ENCODE measurements at regions not wholly inside any gene's neighbourhood (a gene's known extent, or its start where the extent isn't known, plus 50 kb on each side); places are given as distances from the start of the nearest gene placed in this dataset.

DNA sequence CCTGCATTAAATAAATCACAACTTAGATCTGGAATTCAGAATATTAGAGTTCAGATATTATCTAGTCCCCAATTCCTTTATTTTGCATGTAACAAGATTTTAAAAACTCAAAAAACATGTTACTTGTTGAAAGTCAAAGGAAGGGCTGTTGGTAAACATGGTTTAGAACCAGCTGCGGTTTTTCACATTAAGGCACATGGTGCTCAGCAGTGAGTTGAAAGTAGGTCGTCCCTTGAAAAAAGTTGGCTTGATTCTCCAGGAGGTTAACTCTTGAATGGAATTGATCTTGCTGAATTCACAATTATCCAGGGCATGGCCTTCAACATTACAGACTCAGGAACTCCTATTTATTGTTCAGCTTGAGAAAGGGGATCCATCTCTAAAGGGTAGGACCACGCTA, 277.1 kb upstream of the DUSP10 start:
- H3K79me2 ChIP-seq (ENCODE audit: control insufficient read depth, insufficient read depth, low read length, poor library complexity): no peaks in the 10 kb centered on the region
- H3K4me1 ChIP-seq (ENCODE audit: control insufficient read depth in 1 of 2, insufficient read depth in 2 of 2, low read length in 2 of 2): no peaks in the 10 kb centered on the region
- H4K8ac ChIP-seq (ENCODE audit: low read depth, low read length): no peak overlapping the region
- H3K79me1 ChIP-seq (ENCODE audit: low read length): no peaks in the 10 kb centered on the region
- no peaks in the 10 kb centered on the region for H3K36me3 ChIP-seq (ENCODE audit: control insufficient read depth in 1 of 2, insufficient read depth in 2 of 2, low read length in 2 of 2)
- H3K14ac ChIP-seq (ENCODE audit: low read length): no peak overlapping the region
- H3K4me3 ChIP-seq (ENCODE audit: low read depth, low read length): no peak overlapping the region
- no peak overlapping the region for H3K27ac ChIP-seq (ENCODE audit: low read depth, low read length)
- H3K9ac ChIP-seq (ENCODE audit: low read length): no peak overlapping the region
- DNase-seq: no peak
- H2BK5ac ChIP-seq (ENCODE audit: low read depth, low read length, poor library complexity): no peak overlapping the region
- H2AFZ ChIP-seq (ENCODE audit: insufficient read depth, low read length, poor library complexity): no peak overlapping the region
- H3K9me3 ChIP-seq (ENCODE audit: insufficient read depth, low read depth, low read length): no peaks in the 10 kb centered on the region
- no peak overlapping the region for H3K18ac ChIP-seq (ENCODE audit: low read length)
- H2AK5ac ChIP-seq (ENCODE audit: low read length): no peak overlapping the region
- H2BK120ac ChIP-seq (ENCODE audit: insufficient read depth, low read length, poor library complexity): no peak overlapping the region
- H3K4ac ChIP-seq (ENCODE audit: low read depth, low read length): no peak overlapping the region
- H3K27me3 ChIP-seq (ENCODE audit: insufficient read depth, low read length): no peaks in the 10 kb centered on the region
- no CpG with 5 or more reads among the region's 3 CpGs for WGBS (ENCODE audit: extremely low coverage, insufficient coverage, insufficient read length)
- no peak overlapping the region for H2BK12ac ChIP-seq (ENCODE audit: low read length)
- no peak overlapping the region for H3K23ac ChIP-seq (ENCODE audit: low read length)
- H3K4me2 ChIP-seq (ENCODE audit: low read length): no peak overlapping the region
- H4K91ac ChIP-seq (ENCODE audit: low read depth, low read length): no peak overlapping the region
- no peak overlapping the region for H4K12ac ChIP-seq (ENCODE audit: low read depth, low read length)

DNA sequence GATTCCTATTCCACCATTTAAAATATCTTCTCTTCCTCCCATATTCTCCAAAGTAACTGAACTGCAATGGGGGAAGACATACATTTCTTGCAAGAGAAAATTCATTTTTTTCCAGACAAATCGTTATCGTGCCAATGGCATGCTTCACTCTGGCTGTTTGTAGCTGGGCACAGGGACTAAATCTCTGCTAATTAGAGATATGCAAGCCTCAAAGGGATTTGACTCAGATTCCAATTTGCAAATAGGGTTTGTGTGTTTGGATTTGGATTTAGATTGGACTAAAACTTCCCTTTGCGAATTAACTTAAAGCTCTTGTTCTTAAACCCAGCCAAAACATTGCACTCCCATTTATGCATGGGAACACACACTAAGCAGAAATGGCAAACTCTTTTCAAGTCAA, 276.2 kb upstream of the DUSP10 start:
- H3K4ac ChIP-seq (ENCODE audit: low read depth, low read length): no peak overlapping the region
- no peak overlapping the region for H3K4me2 ChIP-seq (ENCODE audit: low read length)
- no peak overlapping the region for H3K27ac ChIP-seq (ENCODE audit: low read depth, low read length)
- no peak overlapping the region for H2BK120ac ChIP-seq (ENCODE audit: insufficient read depth, low read length, poor library complexity)
- H3K14ac ChIP-seq (ENCODE audit: low read length): no peak overlapping the region
- no peak overlapping the region for H3K18ac ChIP-seq (ENCODE audit: low read length)
- no peak for DNase-seq
- no peak overlapping the region for H4K12ac ChIP-seq (ENCODE audit: low read depth, low read length)
- H4K8ac ChIP-seq (ENCODE audit: low read depth, low read length): no peak overlapping the region
- H3K4me3 ChIP-seq (ENCODE audit: low read depth, low read length): no peak overlapping the region
- no peaks in the 10 kb centered on the region for H3K79me1 ChIP-seq (ENCODE audit: low read length)
- H3K9me3 ChIP-seq (ENCODE audit: insufficient read depth, low read depth, low read length): no peaks in the 10 kb centered on the region
- no peaks in the 10 kb centered on the region for H3K4me1 ChIP-seq (ENCODE audit: control insufficient read depth in 1 of 2, insufficient read depth in 2 of 2, low read length in 2 of 2)
- no peak overlapping the region for H2AFZ ChIP-seq (ENCODE audit: insufficient read depth, low read length, poor library complexity)
- WGBS (ENCODE audit: extremely low coverage, insufficient coverage, insufficient read length): no CpG with 5 or more reads among the region's 3 CpGs
- no peaks in the 10 kb centered on the region for H3K27me3 ChIP-seq (ENCODE audit: insufficient read depth, low read length)
- H3K79me2 ChIP-seq (ENCODE audit: control insufficient read depth, insufficient read depth, low read length, poor library complexity): no peaks in the 10 kb centered on the region
- H4K91ac ChIP-seq (ENCODE audit: low read depth, low read length): no peak overlapping the region
- no peak overlapping the region for H3K23ac ChIP-seq (ENCODE audit: low read length)
- H2AK5ac ChIP-seq (ENCODE audit: low read length): no peak overlapping the region
- H2BK5ac ChIP-seq (ENCODE audit: low read depth, low read length, poor library complexity): no peak overlapping the region
- no peak overlapping the region for H2BK12ac ChIP-seq (ENCODE audit: low read length)
- no peak overlapping the region for H3K9ac ChIP-seq (ENCODE audit: low read length)
- no peaks in the 10 kb centered on the region for H3K36me3 ChIP-seq (ENCODE audit: control insufficient read depth in 1 of 2, insufficient read depth in 2 of 2, low read length in 2 of 2)

DNA sequence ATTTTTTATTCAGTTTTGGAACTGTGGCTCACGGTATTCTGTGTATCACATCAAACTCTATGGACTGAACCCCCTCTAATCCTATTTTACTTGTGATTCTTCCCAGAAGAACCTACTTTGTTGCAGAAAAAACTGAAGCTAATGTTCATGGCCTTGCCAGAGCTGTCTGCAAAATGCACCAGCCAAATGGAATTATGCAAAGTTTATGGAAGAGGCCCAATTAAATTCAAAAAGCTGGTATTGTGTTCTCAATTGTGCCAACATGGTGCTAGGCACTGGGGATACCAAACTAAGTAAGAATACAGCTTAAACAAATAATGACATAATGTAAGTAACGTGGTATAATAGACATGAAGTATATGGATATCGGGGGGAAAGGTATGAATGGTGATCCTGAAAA, 273.8 kb upstream of the DUSP10 start:
- Histone ChIP-seq H3K9ac (ENCODE audit: low read length) (no peak overlapping the region), H3K79me1 (ENCODE audit: low read length) (no peaks in the 10 kb centered on the region), H3K4me2 (ENCODE audit: low read length) (no peak overlapping the region), H3K27me3 (ENCODE audit: insufficient read depth, low read length) (no peaks in the 10 kb centered on the region), H3K9me3 (ENCODE audit: insufficient read depth, low read depth, low read length) (peaks cover 1% of the 10 kb centered on the region), H4K12ac (ENCODE audit: low read depth, low read length) (no peak overlapping the region), H3K79me2 (ENCODE audit: control insufficient read depth, insufficient read depth, low read length, poor library complexity) (no peaks in the 10 kb centered on the region), H3K23ac (ENCODE audit: low read length) (no peak overlapping the region), H3K18ac (ENCODE audit: low read length) (no peak overlapping the region), H3K14ac (ENCODE audit: low read length) (no peak overlapping the region), H2BK5ac (ENCODE audit: low read depth, low read length, poor library complexity) (no peak overlapping the region), H3K4ac (ENCODE audit: low read depth, low read length) (no peak overlapping the region), H2BK12ac (ENCODE audit: low read length) (no peak overlapping the region), H3K4me3 (ENCODE audit: low read depth, low read length) (no peak overlapping the region), H4K91ac (ENCODE audit: low read depth, low read length) (no peak overlapping the region), H4K8ac (ENCODE audit: low read depth, low read length) (no peak overlapping the region), H2AFZ (ENCODE audit: insufficient read depth, low read length, poor library complexity) (no peak overlapping the region), H3K36me3 (ENCODE audit: control insufficient read depth in 1 of 2, insufficient read depth in 2 of 2, low read length in 2 of 2) (peaks cover 0 to 3% of the 10 kb centered on the region in 2 experiments), H3K27ac (ENCODE audit: low read depth, low read length) (no peak overlapping the region), H3K4me1 (ENCODE audit: control insufficient read depth in 1 of 2, insufficient read depth in 2 of 2, low read length in 2 of 2) (no peaks in the 10 kb centered on the region), H2BK120ac (ENCODE audit: insufficient read depth, low read length, poor library complexity) (no peak overlapping the region), H2AK5ac (ENCODE audit: low read length) (no peak overlapping the region)
- DNase-seq: no peak
- WGBS (ENCODE audit: extremely low coverage, insufficient coverage, insufficient read length): 100% methylated on average over 2 of the region's 3 CpGs

DNA sequence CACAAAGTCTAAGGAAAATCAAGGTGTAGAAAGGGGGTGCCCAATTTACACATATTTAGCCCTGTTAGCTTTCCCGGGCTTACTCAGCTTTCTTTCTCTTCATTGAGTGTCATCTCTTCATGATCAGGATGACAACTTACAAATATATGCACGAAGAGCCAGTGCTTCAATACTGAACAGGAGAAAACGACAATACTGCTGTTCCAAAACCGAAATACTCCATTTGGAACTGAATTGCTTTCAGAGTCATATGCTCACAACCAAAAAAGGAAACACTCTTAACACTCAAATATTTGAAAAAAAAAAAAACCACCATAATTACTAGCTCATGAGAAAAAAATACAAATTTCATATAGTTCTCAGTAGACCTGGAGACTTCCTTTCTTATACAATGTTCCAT, 272.1 kb upstream of the DUSP10 start:
- no peak overlapping the region for H4K12ac ChIP-seq (ENCODE audit: low read depth, low read length)
- H3K14ac ChIP-seq (ENCODE audit: low read length): no peak overlapping the region
- H3K79me2 ChIP-seq (ENCODE audit: control insufficient read depth, insufficient read depth, low read length, poor library complexity): no peaks in the 10 kb centered on the region
- no peak overlapping the region for H3K4me2 ChIP-seq (ENCODE audit: low read length)
- no peak overlapping the region for H3K4ac ChIP-seq (ENCODE audit: low read depth, low read length)
- no peaks in the 10 kb centered on the region for H3K4me1 ChIP-seq (ENCODE audit: control insufficient read depth in 1 of 2, insufficient read depth in 2 of 2, low read length in 2 of 2)
- H3K27me3 ChIP-seq (ENCODE audit: insufficient read depth, low read length): no peaks in the 10 kb centered on the region
- no peak overlapping the region for H3K23ac ChIP-seq (ENCODE audit: low read length)
- H3K36me3 ChIP-seq (ENCODE audit: control insufficient read depth in 1 of 2, insufficient read depth in 2 of 2, low read length in 2 of 2): peaks cover 0 to 3% of the 10 kb centered on the region in 2 experiments
- H3K4me3 ChIP-seq (ENCODE audit: low read depth, low read length): no peak overlapping the region
- H4K8ac ChIP-seq (ENCODE audit: low read depth, low read length): no peak overlapping the region
- no peak overlapping the region for H3K9ac ChIP-seq (ENCODE audit: low read length)
- H3K18ac ChIP-seq (ENCODE audit: low read length): no peak overlapping the region
- H3K9me3 ChIP-seq (ENCODE audit: insufficient read depth, low read depth, low read length): peaks cover 1% of the 10 kb centered on the region
- no peak overlapping the region for H2AFZ ChIP-seq (ENCODE audit: insufficient read depth, low read length, poor library complexity)
- peaks cover 2% of the 10 kb centered on the region for H3K79me1 ChIP-seq (ENCODE audit: low read length)
- H3K27ac ChIP-seq (ENCODE audit: low read depth, low read length): no peak overlapping the region
- no peak overlapping the region for H2BK120ac ChIP-seq (ENCODE audit: insufficient read depth, low read length, poor library complexity)
- WGBS (ENCODE audit: extremely low coverage, insufficient coverage, insufficient read length): no CpG with 5 or more reads among the region's 4 CpGs
- no peak overlapping the region for H2AK5ac ChIP-seq (ENCODE audit: low read length)
- DNase-seq: no peak
- no peak overlapping the region for H2BK12ac ChIP-seq (ENCODE audit: low read length)
- no peak overlapping the region for H4K91ac ChIP-seq (ENCODE audit: low read depth, low read length)
- no peak overlapping the region for H2BK5ac ChIP-seq (ENCODE audit: low read depth, low read length, poor library complexity)
